Panc1 (cell line): ENCODE measurements at regions not wholly inside any gene's neighbourhood (a gene's known extent, or its start where the extent isn't known, plus 50 kb on each side); places are given as distances from the start of the nearest gene placed in this dataset.

ENCODE experiments used
- POLR2AphosphoS5 ChIP-seq: IDR thresholded peaks from 2 replicates; pipeline ENCODE4 v1.6.1; 2012; ENCODE audit warnings: mild to moderate bottlenecking, low read depth, low read length, moderate library complexity
- SIN3A ChIP-seq: IDR thresholded peaks from 2 replicates; pipeline ENCODE4 v1.6.1; 2012; ENCODE audit warnings: low read depth, mild to moderate bottlenecking, low read length, moderate library complexity, borderline replicate concordance; ENCODE audit not compliant: insufficient read depth
- TF ChIP-seq, protein P1 (sequence below): fragments of 450-650 bp; IDR thresholded peaks from 2 replicates; pipeline ENCODE4 v1.5.1; 2017; ENCODE audit warnings: mild to moderate bottlenecking

DNA sequence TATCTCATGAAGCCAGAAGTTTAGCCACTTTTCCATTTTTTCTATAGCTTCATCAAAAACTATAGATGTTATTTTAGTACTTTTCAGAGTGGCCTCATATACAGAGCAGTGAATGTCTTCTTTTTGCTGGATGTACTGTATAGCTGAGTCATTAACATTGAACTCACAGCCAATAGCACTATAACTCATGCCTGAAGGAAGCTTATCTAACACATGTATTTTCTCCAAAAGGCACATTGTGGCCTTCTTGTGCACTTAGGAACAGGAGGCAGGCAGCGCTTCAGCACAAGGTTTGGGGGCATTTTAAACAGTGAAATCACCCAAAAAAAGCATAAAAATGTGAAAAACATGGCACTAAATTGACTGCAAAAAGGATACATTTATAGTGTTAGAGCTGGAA lies 336.8 kb upstream of the TMTC1 start:
- TF ChIP-seq POLR2AphosphoS5 (no peak), SIN3A (no peak)
- TF ChIP-seq, protein P1, sequence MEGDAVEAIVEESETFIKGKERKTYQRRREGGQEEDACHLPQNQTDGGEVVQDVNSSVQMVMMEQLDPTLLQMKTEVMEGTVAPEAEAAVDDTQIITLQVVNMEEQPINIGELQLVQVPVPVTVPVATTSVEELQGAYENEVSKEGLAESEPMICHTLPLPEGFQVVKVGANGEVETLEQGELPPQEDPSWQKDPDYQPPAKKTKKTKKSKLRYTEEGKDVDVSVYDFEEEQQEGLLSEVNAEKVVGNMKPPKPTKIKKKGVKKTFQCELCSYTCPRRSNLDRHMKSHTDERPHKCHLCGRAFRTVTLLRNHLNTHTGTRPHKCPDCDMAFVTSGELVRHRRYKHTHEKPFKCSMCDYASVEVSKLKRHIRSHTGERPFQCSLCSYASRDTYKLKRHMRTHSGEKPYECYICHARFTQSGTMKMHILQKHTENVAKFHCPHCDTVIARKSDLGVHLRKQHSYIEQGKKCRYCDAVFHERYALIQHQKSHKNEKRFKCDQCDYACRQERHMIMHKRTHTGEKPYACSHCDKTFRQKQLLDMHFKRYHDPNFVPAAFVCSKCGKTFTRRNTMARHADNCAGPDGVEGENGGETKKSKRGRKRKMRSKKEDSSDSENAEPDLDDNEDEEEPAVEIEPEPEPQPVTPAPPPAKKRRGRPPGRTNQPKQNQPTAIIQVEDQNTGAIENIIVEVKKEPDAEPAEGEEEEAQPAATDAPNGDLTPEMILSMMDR: no peak
